Posterior cingulate gyrus (tissue), 11 donors: ENCODE measurements at regions not wholly inside any gene's neighbourhood (a gene's known extent, or its start where the extent isn't known, plus 50 kb on each side); places are given as distances from the start of the nearest gene placed in this dataset.

Experiments used
- DNase-seq, 10 donors: peaks; one replicate each; pipeline versions ENCODE4 v3.0.0 to v3.0.0-alpha.2; 2020 to 2021; ENCODE audit warnings: mixed read lengths in 3 of 10
- intact Hi-C: fragments of 100-400 bp; cut with DNase I; formaldehyde crosslinking; loops from one replicate; pipeline ENCODE4 v1.15.1; 2023

DNA sequence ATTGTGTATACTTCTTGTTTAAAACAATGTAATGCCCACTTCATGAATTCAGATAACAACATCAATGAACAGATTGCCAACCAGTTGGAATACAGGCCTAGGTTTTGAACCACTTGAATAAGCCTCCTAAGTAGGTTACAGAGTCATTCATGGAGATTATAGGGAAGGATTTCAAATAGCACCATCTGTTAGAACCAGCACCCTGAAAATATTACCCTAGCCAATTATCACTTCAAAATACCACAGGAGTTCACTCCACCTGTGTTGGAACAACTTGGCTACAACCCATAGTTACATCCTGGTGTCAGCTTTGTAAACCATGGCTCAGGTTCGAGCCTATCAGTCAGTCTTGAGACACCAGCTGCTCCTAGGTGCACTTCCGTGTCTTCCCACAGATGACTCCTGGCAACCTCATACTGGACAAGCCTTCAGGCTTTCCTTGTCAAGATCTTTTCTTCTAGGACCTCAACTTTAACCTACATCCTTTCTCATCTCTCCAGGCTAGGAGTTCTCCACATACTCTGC lies 350.0 kb downstream of the DEPDC1B start:
- DNase-seq: no peak
- intact Hi-C loops: no loop called here

GRCh38 chr5:60346393-60346792 lies 353.6 kb downstream of the DEPDC1B start:
- intact Hi-C loops: no loop called here
- DNase-seq: no peak

- intact Hi-C loops: no loop called here
- DNase-seq: no peak
Measured at GRCh38 chr5:60343102-60343501, 356.9 kb downstream of the DEPDC1B start.

- peak in 1 of 10 donors; percentile 14 for DNase-seq
- intact Hi-C loops: no loop called here
Measured at GRCh38 chr5:60340965-60341471, 358.9 kb downstream of the DEPDC1B start.

DNA sequence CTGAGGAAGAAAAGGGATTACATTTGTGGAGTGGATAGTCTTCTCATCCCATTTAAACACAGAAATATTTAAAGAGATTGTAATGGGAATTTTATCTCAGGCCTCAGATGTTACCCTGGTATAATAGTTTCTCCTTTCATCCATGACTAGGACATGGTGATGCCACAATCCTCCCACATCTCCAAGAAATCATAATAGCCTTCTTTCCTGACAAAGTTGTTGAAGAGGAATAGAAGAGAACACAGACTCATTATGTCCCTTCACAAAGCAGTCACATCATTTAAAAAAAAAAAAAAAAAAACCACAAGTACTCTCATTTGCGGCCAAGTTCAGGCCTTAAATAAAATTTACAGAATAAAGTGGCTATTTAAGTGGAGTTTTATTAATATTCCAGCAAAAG lies 359.6 kb downstream of the DEPDC1B start:
- DNase-seq: no peak
- intact Hi-C loops: no loop called here

DNA sequence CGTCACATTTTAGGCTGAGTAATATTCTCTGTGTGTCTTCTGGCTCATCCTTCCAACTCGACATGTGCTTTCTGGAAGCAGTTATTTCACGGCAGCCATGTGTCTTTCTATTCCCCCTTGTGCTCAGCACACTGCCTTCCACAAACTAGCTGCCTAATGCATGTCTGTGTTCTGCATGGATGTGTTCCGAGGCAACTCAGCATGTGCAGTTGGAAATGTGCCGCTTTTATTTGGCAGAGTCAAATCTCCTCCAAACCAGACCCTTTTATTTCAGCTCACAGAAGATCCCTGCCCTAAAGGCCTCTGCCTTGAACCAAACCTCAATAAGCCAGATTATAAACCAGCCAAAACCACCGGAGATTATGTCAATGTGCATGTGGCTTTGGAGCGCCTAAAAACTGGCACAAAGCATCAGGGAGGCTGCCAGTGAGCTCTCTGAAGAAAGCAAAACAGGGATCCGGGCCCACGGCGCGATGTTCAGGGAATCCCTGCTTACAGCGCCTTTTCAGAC lies 360.2 kb downstream of the DEPDC1B start:
- intact Hi-C loops: no loop called here
- DNase-seq: peak; percentile 33 to 93 (median 65)

DNA sequence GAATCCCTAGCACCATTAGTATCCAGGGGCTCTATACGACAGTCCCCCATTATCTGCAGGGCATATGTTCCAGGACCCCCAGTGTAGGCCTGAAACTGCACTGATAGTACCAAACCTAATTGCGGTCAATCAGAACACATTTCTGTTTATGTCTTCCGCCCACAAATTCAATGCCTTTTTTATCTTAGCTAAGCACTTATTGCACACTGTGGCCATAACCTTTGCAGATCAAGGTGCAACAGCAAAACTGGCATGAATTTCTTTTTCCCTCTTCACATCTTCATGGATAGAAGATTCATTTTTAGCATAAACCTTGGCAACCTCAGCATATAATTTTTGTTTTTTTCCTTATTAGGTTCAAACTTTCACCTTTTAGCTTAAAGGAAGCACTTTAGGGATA lies 361.1 kb downstream of the DEPDC1B start:
- intact Hi-C loops: no loop called here
- DNase-seq: no peak

- intact Hi-C loops: no loop called here
- no peak for DNase-seq
Measured at GRCh38 chr5:60336491-60336890, 363.5 kb downstream of the DEPDC1B start.

DNA sequence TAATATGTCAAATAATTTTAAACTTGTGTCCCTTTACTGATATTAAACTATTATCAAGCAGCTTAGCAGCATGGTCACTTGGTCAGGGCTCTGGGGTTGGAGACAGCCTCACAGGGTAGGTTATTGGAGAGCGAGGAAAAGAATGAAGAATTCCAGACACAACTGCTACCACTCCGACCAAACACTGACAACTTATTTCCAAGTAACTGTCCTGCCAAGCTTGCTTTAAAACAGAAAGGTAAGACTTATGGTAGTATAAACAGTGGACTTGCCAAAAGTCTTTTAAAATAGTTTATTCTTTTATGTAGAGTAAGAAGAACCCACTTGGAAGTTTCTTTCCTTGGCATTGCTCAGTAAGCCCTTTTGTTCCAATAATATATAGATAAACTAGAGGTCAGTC lies 364.1 kb downstream of the DEPDC1B start:
- no peak for DNase-seq
- intact Hi-C loops: no loop called here

DNA sequence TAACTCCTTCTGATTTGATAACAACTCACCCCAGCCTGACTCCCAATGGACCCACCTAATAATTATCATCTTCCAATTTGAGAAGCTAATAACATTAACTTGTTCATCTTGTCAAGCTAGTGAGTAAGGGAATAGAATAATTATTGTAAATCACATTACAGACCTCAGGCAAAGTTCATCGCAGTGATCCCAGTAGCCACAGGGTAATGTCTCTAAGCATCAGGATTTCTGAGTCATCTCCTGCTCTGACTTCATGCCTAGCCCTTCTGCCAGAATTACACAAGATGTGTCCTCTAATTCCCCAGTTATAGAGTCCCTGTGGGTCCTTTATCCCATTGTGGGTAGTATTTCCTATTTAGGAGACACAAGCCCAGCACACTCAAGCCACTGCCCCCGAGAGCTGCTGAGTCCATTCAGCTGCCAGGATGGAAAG lies 365.7 kb downstream of the DEPDC1B start:
- no peak for DNase-seq
- intact Hi-C loops: no loop called here

DNA sequence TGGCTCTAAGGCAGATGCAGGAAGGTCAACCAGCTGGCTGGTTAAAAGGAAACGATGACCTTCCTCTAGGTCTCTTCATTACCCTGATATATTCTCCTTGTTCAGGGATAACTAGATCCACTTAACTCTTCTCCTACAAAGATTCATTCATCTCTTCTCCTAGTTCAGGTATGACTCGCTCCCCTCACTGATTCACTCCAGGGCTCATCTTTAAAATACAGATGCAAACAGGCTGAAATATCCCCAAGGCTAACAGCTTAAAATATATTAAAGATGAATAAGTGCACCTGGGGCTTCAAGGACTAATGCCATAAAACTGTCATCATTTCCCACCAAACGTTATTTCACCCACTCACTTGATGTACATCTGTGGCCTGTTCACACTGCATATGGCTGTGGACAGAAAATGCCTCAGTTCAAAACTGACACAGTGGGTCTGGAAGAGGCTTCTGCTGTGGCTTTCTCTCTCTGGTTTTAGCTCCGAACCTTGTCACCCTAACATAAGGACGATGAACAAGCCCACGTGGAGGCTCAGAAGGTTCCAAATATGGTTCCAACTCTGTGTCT lies 366.9 kb downstream of the DEPDC1B start:
- DNase-seq: no peak
- intact Hi-C loops: no loop called here

- intact Hi-C loops: no loop called here
- DNase-seq: no peak
Measured at GRCh38 chr5:60332244-60333004, 367.5 kb downstream of the DEPDC1B start.

DNA sequence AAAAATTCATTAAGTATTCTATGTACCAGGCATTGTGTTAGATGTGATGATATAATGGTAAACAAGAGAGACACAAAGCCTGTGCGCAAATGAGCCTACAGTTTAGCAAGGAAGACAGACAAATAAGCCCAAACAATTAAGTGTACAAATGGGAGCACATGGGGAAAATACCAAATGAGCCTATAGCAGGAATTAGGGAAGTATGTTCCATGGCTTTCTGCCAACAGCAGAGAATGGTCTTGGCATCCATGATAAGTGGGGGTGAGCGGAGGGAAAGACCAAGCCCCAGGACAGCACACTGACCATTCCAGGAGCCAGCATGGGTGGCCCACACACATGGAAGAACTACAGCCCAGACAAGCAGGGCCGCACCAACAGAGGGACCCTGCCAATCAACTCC lies 369.7 kb downstream of the DEPDC1B start:
- intact Hi-C loops: no loop called here
- DNase-seq: no peak

DNA sequence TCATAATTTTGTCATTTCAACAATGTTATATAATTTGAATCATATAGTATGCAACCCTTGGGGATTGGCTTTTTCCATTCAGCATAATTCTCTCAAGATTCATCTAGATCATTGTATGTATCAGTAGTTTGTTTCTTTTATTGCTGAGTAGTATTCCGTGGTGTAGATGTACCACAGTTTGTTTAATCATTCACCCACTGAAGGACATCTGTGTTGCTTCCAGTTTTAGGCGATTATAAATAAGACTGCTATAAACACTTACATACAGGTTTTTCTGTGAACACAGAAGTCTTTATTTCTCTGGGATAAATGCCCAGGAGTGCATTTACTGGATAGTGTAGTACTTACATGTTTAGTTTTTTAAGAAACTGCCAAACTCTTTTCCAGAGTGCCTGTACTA lies 374.1 kb downstream of the DEPDC1B start:
- intact Hi-C loops: no loop called here
- DNase-seq: no peak

GRCh38 chr5:60323596-60323995 lies 376.4 kb downstream of the DEPDC1B start:
- intact Hi-C loops: no loop called here
- no peak for DNase-seq

- DNase-seq: no peak
- intact Hi-C loops: no loop called here
Measured at GRCh38 chr5:60312098-60312497, 387.9 kb downstream of the DEPDC1B start.

- intact Hi-C loops: loop anchor here (5.0 to 10.0 kb wide), 2 partner anchors 85 to 287 kb away; no protein-coding TSS in a partner anchor
Measured at GRCh38 chr5:60299944-60300343, 400.0 kb downstream of the DEPDC1B start.

DNA sequence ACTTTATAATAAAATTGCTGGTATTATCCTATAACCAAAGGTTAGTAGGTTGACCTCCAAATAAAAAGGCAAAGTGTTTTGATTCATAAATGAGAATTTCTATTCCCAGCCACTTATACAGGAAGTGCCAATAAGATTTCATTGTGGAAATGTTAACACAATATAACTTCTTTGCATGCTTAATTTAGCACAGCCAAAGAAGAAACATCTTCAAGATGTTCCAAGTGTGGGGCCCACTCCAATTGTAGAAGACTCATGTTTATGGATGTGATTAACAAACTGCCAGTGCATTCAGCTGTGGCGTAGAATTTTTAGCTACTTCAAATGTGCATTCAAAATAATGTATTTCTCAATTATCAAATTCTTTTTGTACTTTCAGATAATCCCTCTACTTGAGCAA lies 402.3 kb downstream of the DEPDC1B start:
- intact Hi-C loops: loop anchor here (5.0 to 10.0 kb wide), 2 partner anchors 87 to 290 kb away; no protein-coding TSS in a partner anchor
- no peak for DNase-seq

More at GRCh38 chr5:60299944-60300343, 400.0 kb downstream of the DEPDC1B start:
- no peak for DNase-seq

DNA sequence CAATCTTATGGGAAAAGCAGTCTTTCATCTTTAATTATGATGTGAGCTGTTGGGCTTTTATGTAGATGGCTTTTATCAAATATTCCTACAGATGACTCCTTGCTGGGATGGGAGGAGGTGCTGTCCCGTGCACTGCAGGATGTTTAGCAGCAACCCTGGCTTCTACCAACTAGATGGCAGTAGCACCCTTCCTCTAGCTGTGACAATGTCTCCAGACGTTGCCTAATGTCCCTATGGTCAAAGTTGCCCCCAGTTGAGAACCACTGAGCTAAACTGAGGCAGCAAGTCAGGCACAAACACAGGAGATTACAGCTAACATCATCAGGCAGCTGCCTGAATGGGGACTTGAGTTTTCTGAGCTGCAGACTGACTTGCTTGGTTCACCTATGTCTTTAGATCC lies 401.9 kb upstream of the PDE4D start:
- peak in 4 of 10 donors; percentile 15 to 61 (median 25) for DNase-seq
- intact Hi-C loops: loop anchor here (5.0 to 10.0 kb wide), 2 partner anchors 89 to 292 kb away; no protein-coding TSS in a partner anchor

GRCh38 chr5:60293518-60293917 lies 400.0 kb upstream of the PDE4D start:
- no peak for DNase-seq
- intact Hi-C loops: loop anchor here (10.0 kb wide), 1 partner anchor 91 kb away; no protein-coding TSS in a partner anchor

DNA sequence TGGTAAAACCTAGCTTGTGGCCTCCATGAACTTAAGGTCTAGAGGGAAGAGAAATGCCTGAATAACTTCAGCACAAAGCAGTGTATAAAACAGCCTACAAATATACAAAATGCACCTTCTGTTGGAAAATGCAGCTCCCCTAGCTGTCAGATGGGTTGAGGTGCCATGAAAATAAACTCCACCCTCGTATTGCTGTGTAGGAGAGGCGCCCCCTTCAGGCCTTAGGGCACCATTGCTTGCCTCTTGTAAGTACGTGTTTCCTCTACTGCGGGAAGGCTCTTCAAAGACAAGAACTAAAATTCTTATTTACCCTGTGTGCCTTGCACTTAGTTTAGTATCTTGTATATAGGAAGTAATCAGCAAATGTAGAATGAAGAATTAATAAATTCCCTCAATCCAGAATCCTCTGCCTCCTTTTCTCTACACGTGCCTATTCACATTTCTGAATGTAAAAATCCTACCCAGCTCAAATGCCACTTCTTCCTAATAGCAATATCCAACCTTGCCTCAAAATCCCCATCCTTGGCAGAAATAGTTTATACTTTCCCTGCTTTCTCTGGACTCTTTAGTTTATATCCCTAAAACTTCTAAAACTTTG lies 393.7 kb upstream of the PDE4D start:
- intact Hi-C loops: loop anchor here (5.0 kb wide), 1 partner anchor 475 kb away; no protein-coding TSS in a partner anchor
- DNase-seq: peak in 3 of 10 donors; percentile 17 to 86 (median 24)
